GM19463 (cell line): ENCODE measurements at regions not wholly inside any gene's neighbourhood (a gene's known extent, or its start where the extent isn't known, plus 50 kb on each side); places are given as distances from the start of the nearest gene placed in this dataset.

ENCODE experiments used
- ATAC-seq: cut with Tn5 transposase; IDR thresholded peaks from one replicate; pipeline ENCODE4 v1.9.1; 2021; ENCODE audit warnings: mild to moderate bottlenecking, moderate library complexity; ENCODE audit not compliant: unreplicated experiment

GRCh38 chr2:71799013-71799575, 345.7 kb downstream of the DYSF start:
- no peak for ATAC-seq

GRCh38 chr2:71798266-71799012, 345.1 kb downstream of the DYSF start:
- no peak for ATAC-seq

GRCh38 chr2:71797035-71797810, 343.9 kb downstream of the DYSF start:
- ATAC-seq, result no peak

GRCh38 chr2:71796174-71796593, 342.8 kb downstream of the DYSF start:
- no peak for ATAC-seq

- ATAC-seq, result no peak
Observed at GRCh38 chr2:71795486-71795885, 342.1 kb downstream of the DYSF start.

GRCh38 chr2:71794611-71795010, 341.2 kb downstream of the DYSF start:
- ATAC-seq, result no peak

- ATAC-seq, result no peak
Observed at GRCh38 chr2:71793926-71794325, 340.6 kb downstream of the DYSF start.

- ATAC-seq, result no peak
Observed at GRCh38 chr2:71792926-71793761, 339.8 kb downstream of the DYSF start.

GRCh38 chr2:71791501-71792135, 338.3 kb downstream of the DYSF start:
- ATAC-seq, result no peak

- ATAC-seq, result no peak
Observed at GRCh38 chr2:71791061-71791450, 337.7 kb downstream of the DYSF start.

- no peak for ATAC-seq
Observed at GRCh38 chr2:71790226-71791060, 337.1 kb downstream of the DYSF start.

- no peak for ATAC-seq
Observed at GRCh38 chr2:71789556-71790204, 336.3 kb downstream of the DYSF start.

GRCh38 chr2:71788601-71789240, 335.4 kb downstream of the DYSF start:
- ATAC-seq, result no peak

GRCh38 chr2:71788186-71788525, 334.8 kb downstream of the DYSF start:
- no peak for ATAC-seq

- ATAC-seq, result no peak
Observed at GRCh38 chr2:71787476-71788185, 334.3 kb downstream of the DYSF start.

- no peak for ATAC-seq
Observed at GRCh38 chr2:71787108-71787415, 333.7 kb downstream of the DYSF start.

- ATAC-seq, result no peak
Observed at GRCh38 chr2:71786291-71787107, 333.1 kb downstream of the DYSF start.
